K562 (cell line): ENCODE measurements at regions not wholly inside any gene's neighbourhood (a gene's known extent, or its start where the extent isn't known, plus 50 kb on each side); places are given as distances from the start of the nearest gene placed in this dataset.

Experiments used
- ARHGAP35 ChIP-seq: fragments of 450-650 bp; IDR thresholded peaks from 2 replicates; pipeline ENCODE4 v1.6.1; 2018; ENCODE audit not compliant: partially characterized antibody
- CBFB ChIP-seq: sonication (generic); formaldehyde crosslinking; IDR thresholded peaks from 2 replicates; pipeline ENCODE4 v1.4.0; 2020; ENCODE audit warnings: mild to moderate bottlenecking, missing genetic modification reagents
- CTCF ChIP-seq, 3 experiments: IDR thresholded peaks in 2 of 3; conservative IDR thresholded peaks in 1 of 3; 2 replicates each; pipeline ENCODE4 v1.5.1; 2011 to 2012; ENCODE audit warnings: low read length in 3 of 3, mild to moderate bottlenecking in 3 of 3, control low read depth in 2 of 3, improper control_type of control experiment in 1 of 3, inconsistent platforms in 1 of 3, low read depth in 1 of 3, mixed read lengths in 1 of 3, moderate library complexity in 1 of 3; ENCODE audit not compliant: insufficient read depth in 2 of 3
- HCFC1 ChIP-seq: IDR thresholded peaks from 2 replicates; pipeline ENCODE4 v1.6.1; 2012; ENCODE audit warnings: low read depth, low read length, improper control_type of control experiment
- HMGXB4 ChIP-seq: sonication (generic); formaldehyde crosslinking; IDR thresholded peaks from 2 replicates; pipeline ENCODE4 v1.8.1; 2023; ENCODE audit warnings: mild to moderate bottlenecking, missing genetic modification reagents
- SP1 ChIP-seq: sonication (generic); formaldehyde crosslinking; IDR thresholded peaks from 2 replicates; pipeline ENCODE4 v1.8.1; 2022; ENCODE audit warnings: mild to moderate bottlenecking, missing genetic modification reagents

- no peak for TF ChIP-seq HCFC1
- no peak for TF ChIP-seq CBFB
- TF ChIP-seq CTCF (IDR thresholded peaks at IDR 0.05 in 2 of 3, conservative IDR thresholded peaks at IDR 0.05 in 1 of 3; ENCODE audit: insufficient read depth in 2 of 3, low read depth in 1 of 3, low read length in 3 of 3) = no peak
- no peak for TF ChIP-seq SP1
- TF ChIP-seq HMGXB4 = no peak
- TF ChIP-seq ARHGAP35 = no peak
These were observed 55.6 kb downstream of the PLXNA1 start for GRCh38 chr3:127038466-127038865.
